Fibroblast of pulmonary artery (primary cell): ENCODE measurements at regions not wholly inside any gene's neighbourhood (a gene's known extent, or its start where the extent isn't known, plus 50 kb on each side); places are given as distances from the start of the nearest gene placed in this dataset.

Source experiments
- DNase-seq: peaks from one replicate; pipeline ENCODE4 v3.0.0-alpha.2; 2010; ENCODE audit warnings: low read depth
- H3K4me3 ChIP-seq: replicated peaks from 2 replicates; pipeline ENCODE4 v1.5.1; 2011; ENCODE audit warnings: low read depth, mild to moderate bottlenecking, control low read depth, low read length, moderate library complexity
- TF ChIP-seq, protein P1 (sequence below): IDR thresholded peaks from 2 replicates; pipeline ENCODE4 v1.5.1; 2011; ENCODE audit warnings: mild to moderate bottlenecking, control low read depth, low read length, inconsistent platforms; ENCODE audit errors: missing control alignments

DNA sequence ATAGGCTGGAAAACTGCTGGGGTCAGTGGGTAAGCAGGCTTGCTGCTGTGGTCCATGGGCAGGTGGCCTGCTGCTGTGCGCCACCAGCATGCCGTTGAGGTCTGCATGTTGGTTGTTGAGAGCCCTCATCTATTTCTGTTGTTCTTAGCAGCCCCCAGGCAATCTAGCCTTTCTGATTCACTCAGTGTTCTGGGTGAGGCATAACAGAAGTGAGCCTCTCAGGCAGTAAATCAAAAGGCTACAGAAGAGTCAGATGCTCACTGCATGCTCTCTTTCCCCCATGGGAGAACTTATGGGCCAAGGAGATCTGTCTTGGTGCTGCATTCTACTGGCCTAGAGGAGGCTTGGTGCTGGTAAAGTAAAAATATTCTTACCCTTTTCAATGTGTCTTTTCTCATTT lies 67.8 kb upstream of the ATP10A start:
- DNase-seq, result no peak
- H3K4me3 ChIP-seq, result no peak overlapping the region
- TF ChIP-seq, protein P1, sequence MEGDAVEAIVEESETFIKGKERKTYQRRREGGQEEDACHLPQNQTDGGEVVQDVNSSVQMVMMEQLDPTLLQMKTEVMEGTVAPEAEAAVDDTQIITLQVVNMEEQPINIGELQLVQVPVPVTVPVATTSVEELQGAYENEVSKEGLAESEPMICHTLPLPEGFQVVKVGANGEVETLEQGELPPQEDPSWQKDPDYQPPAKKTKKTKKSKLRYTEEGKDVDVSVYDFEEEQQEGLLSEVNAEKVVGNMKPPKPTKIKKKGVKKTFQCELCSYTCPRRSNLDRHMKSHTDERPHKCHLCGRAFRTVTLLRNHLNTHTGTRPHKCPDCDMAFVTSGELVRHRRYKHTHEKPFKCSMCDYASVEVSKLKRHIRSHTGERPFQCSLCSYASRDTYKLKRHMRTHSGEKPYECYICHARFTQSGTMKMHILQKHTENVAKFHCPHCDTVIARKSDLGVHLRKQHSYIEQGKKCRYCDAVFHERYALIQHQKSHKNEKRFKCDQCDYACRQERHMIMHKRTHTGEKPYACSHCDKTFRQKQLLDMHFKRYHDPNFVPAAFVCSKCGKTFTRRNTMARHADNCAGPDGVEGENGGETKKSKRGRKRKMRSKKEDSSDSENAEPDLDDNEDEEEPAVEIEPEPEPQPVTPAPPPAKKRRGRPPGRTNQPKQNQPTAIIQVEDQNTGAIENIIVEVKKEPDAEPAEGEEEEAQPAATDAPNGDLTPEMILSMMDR, result no peak
